Mesenchymal stem cell (in vitro differentiated cells and primary cell): ENCODE measurements at regions not wholly inside any gene's neighbourhood (a gene's known extent, or its start where the extent isn't known, plus 50 kb on each side); places are given as distances from the start of the nearest gene placed in this dataset.

Experiments used
- DNase-seq: peaks from one replicate; pipeline ENCODE4 v3.0.0-alpha.2; 2013
- H2AFZ ChIP-seq: one replicate; pipeline ENCODE4 v1.6.1; 2013; ENCODE audit warnings: low read depth, mild to moderate bottlenecking, control low read depth, inconsistent platforms, low read length, moderate library complexity
- H2AK5ac ChIP-seq: 2 replicates; pipeline ENCODE4 v1.6.1; 2013; ENCODE audit warnings: low read length, moderate library complexity, mild to moderate bottlenecking, inconsistent platforms; ENCODE audit not compliant: severe bottlenecking
- H2BK120ac ChIP-seq: one replicate; pipeline ENCODE4 v1.6.1; 2013; ENCODE audit warnings: low read depth, mild to moderate bottlenecking, inconsistent platforms, low read length, moderate library complexity
- H2BK12ac ChIP-seq, 2 experiments: one replicate each; pipeline ENCODE4 v1.6.1; 2013; ENCODE audit warnings: inconsistent platforms in 2 of 2, low read length in 2 of 2, mild to moderate bottlenecking in 2 of 2, moderate library complexity in 2 of 2, control low read depth in 1 of 2
- H2BK15ac ChIP-seq: one replicate; pipeline ENCODE4 v1.6.1; 2013; ENCODE audit warnings: mild to moderate bottlenecking, low read depth, inconsistent platforms; ENCODE audit not compliant: poor library complexity, severe bottlenecking
- H2BK5ac ChIP-seq: 2 replicates; pipeline ENCODE4 v1.6.1; 2013; ENCODE audit warnings: low read depth, mild to moderate bottlenecking, low read length, control low read depth, inconsistent platforms; ENCODE audit not compliant: poor library complexity, severe bottlenecking
- H3K14ac ChIP-seq, 2 experiments: one replicate each; pipeline ENCODE4 v1.6.1; 2013; ENCODE audit warnings: inconsistent platforms in 2 of 2, low read length in 2 of 2, control low read depth in 1 of 2, mild to moderate bottlenecking in 1 of 2, moderate library complexity in 1 of 2
- H3K18ac ChIP-seq, 2 experiments: one replicate each; pipeline ENCODE4 v1.6.1; 2013; ENCODE audit warnings: inconsistent platforms in 2 of 2, low read length in 2 of 2, control low read depth in 1 of 2, low read depth in 1 of 2, mild to moderate bottlenecking in 1 of 2
- H3K23ac ChIP-seq, 2 experiments: one replicate each; pipeline ENCODE4 v1.6.1; 2013; ENCODE audit warnings: inconsistent platforms in 2 of 2, low read length in 2 of 2, mild to moderate bottlenecking in 2 of 2, moderate library complexity in 2 of 2, control low read depth in 1 of 2
- H3K27ac ChIP-seq: 2 replicates; pipeline ENCODE4 v1.5.1; 2013; ENCODE audit warnings: mild to moderate bottlenecking, moderate library complexity, low read length, control low read depth, inconsistent platforms; ENCODE audit not compliant: poor library complexity, severe bottlenecking
- H3K27me3 ChIP-seq, 2 experiments: 2 replicates each; pipeline versions ENCODE4 v1.6.1 to v1.7.0; 2013; ENCODE audit warnings: low read length in 2 of 2, mild to moderate bottlenecking in 2 of 2, moderate library complexity in 2 of 2, control low read depth in 1 of 2, inconsistent platforms in 1 of 2; ENCODE audit not compliant: control insufficient read depth in 1 of 2, insufficient read depth in 1 of 2
- H3K36me3 ChIP-seq, 2 experiments: 2 replicates each; pipeline versions ENCODE4 v1.6.1 to v1.7.0; 2013; ENCODE audit warnings: low read length in 2 of 2, control low read depth in 1 of 2, inconsistent platforms in 1 of 2, low read depth in 1 of 2, mild to moderate bottlenecking in 1 of 2; ENCODE audit not compliant: insufficient read depth in 2 of 2, control insufficient read depth in 1 of 2
- H3K4ac ChIP-seq, 2 experiments: one replicate each; pipeline ENCODE4 v1.6.1; 2013; ENCODE audit warnings: inconsistent platforms in 2 of 2, low read length in 2 of 2, mild to moderate bottlenecking in 2 of 2, moderate library complexity in 2 of 2, control low read depth in 1 of 2, low read depth in 1 of 2
- H3K4me1 ChIP-seq: 2 replicates; pipeline ENCODE4 v1.6.1; 2013; ENCODE audit warnings: low read depth, low read length, control low read depth; ENCODE audit not compliant: control insufficient read depth, insufficient read depth
- H3K4me2 ChIP-seq: 2 replicates; pipeline ENCODE4 v1.6.1; 2013; ENCODE audit warnings: low read length, mild to moderate bottlenecking, inconsistent platforms; ENCODE audit not compliant: poor library complexity, severe bottlenecking
- H3K4me3 ChIP-seq, 2 experiments: 2 replicates each; pipeline versions ENCODE4 v1.5.1 to v1.7.0; 2013; ENCODE audit warnings: low read length in 2 of 2, mild to moderate bottlenecking in 2 of 2, control low read depth in 1 of 2, low read depth in 1 of 2; ENCODE audit not compliant: insufficient read depth in 1 of 2
- H3K79me1 ChIP-seq: replicated peaks from 2 replicates; pipeline ENCODE4 v1.6.1; 2013; ENCODE audit warnings: mild to moderate bottlenecking, control low read depth, low read length, inconsistent platforms; ENCODE audit not compliant: poor library complexity, severe bottlenecking
- H3K9ac ChIP-seq: 2 replicates; pipeline ENCODE4 v1.7.0; 2013; ENCODE audit warnings: mild to moderate bottlenecking, low read length, moderate library complexity
- H3K9me3 ChIP-seq: 2 replicates; pipeline ENCODE4 v1.7.0; 2013; ENCODE audit warnings: mild to moderate bottlenecking, low read length; ENCODE audit not compliant: control insufficient read depth
- H4K8ac ChIP-seq: one replicate; pipeline ENCODE4 v1.6.1; 2013; ENCODE audit warnings: inconsistent platforms, mild to moderate bottlenecking, low read length, moderate library complexity
- H4K91ac ChIP-seq: one replicate; pipeline ENCODE4 v1.6.1; 2013; ENCODE audit warnings: mild to moderate bottlenecking, low read length, inconsistent platforms
- WGBS: methylation state at CpG from one replicate; pipeline ENCODE4 v1.1.7; 2013; ENCODE audit warnings: mixed read lengths; 5-methylcytosine and 5-hydroxymethylcytosine counted together

DNA sequence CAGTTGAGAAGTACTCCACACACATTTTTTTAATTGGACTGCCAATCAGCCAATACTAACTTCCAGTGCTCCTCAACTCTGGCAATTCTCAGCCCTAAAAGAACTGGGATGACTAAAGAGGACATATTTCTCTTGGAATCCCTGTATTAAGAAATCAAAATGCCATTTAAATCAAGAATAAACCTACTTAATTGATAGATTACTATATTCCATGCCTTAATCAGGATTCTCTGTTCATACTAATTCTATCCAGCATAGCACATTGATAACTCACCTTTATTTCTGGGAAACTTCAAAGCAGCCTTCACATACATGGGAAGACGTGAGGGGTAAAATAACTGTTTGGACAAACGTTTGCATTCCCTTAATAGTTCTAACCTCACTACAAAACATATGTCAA lies 93.0 kb upstream of the DKK2 start:
- Histone ChIP-seq H3K27me3 (no peaks in the 10 kb centered on the region), H3K14ac (no peak overlapping the region), H2AK5ac (no peak overlapping the region), H2BK15ac (no peak overlapping the region), H2BK5ac (no peak overlapping the region), H2BK120ac (no peak overlapping the region), H2BK12ac (no peak overlapping the region), H3K9ac (no peak overlapping the region), H3K27ac (no peak overlapping the region), H3K79me1 (no peaks in the 10 kb centered on the region), H3K36me3 (no peaks in the 10 kb centered on the region), H3K4me3 (no peak overlapping the region), H3K4me2 (no peak overlapping the region), H3K4ac (no peak overlapping the region), H2AFZ (no peak overlapping the region), H3K4me1 (no peaks in the 10 kb centered on the region), H4K91ac (no peak overlapping the region), H4K8ac (no peak overlapping the region), H3K18ac (no peak overlapping the region), H3K9me3 (no peaks in the 10 kb centered on the region), H3K23ac (no peak overlapping the region)
- WGBS, result no CpG with 5 or more reads among the region's 2 CpGs
- DNase-seq, result no peak

DNA sequence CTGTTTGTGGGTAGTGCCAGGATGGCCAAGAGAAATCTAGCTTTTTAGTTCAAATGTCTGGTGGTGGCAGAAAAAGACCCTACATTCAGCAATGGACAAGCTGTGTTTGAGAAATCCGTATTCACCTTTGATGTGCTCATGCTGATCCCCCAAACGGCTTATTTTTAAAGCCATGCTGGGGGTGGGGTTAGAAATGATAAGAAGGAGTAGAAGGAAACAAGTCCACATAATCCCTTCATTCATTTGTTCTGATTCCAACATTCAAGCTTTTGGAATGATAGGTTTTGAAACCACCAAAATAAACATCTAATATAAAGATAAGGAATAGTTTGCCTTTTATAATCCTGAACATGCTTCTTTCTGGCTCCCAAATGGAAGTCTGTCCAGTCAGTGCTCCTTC lies 92.0 kb upstream of the DKK2 start:
- Histone ChIP-seq H2AK5ac (no peak overlapping the region), H2BK120ac (no peak overlapping the region), H3K4me3 (no peak overlapping the region), H3K4ac (no peak overlapping the region), H3K4me1 (no peaks in the 10 kb centered on the region), H3K23ac (no peak overlapping the region), H3K36me3 (no peaks in the 10 kb centered on the region), H3K9me3 (no peaks in the 10 kb centered on the region), H2BK5ac (no peak overlapping the region), H3K9ac (no peak overlapping the region), H3K4me2 (no peak overlapping the region), H2AFZ (no peak overlapping the region), H3K27ac (no peak overlapping the region), H2BK12ac (no peak overlapping the region), H2BK15ac (no peak overlapping the region), H3K79me1 (no peaks in the 10 kb centered on the region), H3K18ac (no peak overlapping the region), H3K14ac (no peak overlapping the region), H4K8ac (no peak overlapping the region), H3K27me3 (no peaks in the 10 kb centered on the region), H4K91ac (no peak overlapping the region)
- 83% methylated on average over 1 of the region's 2 CpGs for WGBS
- DNase-seq, result no peak

DNA sequence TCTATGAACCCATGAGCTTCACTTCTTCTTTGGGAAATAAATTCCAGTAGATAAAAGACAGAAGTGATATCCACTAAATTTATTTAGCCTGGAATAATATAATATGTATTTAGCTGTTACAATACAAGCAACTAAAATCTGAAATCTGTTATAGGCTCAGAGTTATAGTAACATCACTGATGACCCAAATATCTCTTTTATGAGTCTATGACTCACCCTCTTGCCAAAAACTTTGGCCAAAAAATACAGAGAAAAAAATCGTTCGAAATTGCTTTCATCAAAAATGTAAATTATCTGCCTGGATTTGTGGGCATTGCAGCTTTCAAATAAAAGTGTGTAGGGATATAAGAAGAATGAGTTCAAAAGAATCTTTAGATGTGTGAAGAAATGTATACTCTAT lies 89.4 kb upstream of the DKK2 start:
- Histone ChIP-seq H3K36me3 (no peaks in the 10 kb centered on the region), H2BK5ac (no peak overlapping the region), H3K79me1 (no peaks in the 10 kb centered on the region), H2AK5ac (no peak overlapping the region), H4K8ac (no peak overlapping the region), H2BK15ac (no peak overlapping the region), H3K4me3 (no peak overlapping the region), H3K23ac (no peak overlapping the region), H3K27ac (no peak overlapping the region), H4K91ac (no peak overlapping the region), H3K4me1 (peaks cover 2% of the 10 kb centered on the region), H2BK12ac (no peak overlapping the region), H2AFZ (no peak overlapping the region), H3K9ac (no peak overlapping the region), H3K27me3 (no peaks in the 10 kb centered on the region), H3K4me2 (no peak overlapping the region), H3K9me3 (no peaks in the 10 kb centered on the region), H3K4ac (no peak overlapping the region), H2BK120ac (no peak overlapping the region), H3K18ac (no peak overlapping the region), H3K14ac (no peak overlapping the region)
- no peak for DNase-seq
- WGBS, result 92% methylated on average over 2 of the region's 2 CpGs

DNA sequence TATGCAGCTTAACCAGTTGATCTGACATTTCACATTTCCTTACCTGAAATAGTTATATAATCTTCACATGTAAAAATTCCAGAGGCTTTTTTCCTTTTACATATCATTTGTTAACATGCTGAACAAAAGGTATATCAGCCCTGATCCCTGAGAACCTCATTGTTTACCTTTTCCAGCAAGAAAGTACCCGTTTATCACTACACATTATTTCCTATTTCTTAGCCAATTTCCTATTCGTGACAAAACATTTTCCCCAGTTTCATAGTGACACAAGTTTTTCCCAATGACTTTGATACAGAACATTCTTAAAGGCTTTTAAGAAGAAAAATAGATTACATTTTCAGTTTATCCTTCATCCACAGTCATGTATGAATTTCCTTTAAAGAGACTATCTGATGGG lies 86.6 kb upstream of the DKK2 start:
- Histone ChIP-seq H3K18ac (no peak overlapping the region), H3K4ac (no peak overlapping the region), H2BK12ac (no peak overlapping the region), H3K36me3 (no peaks in the 10 kb centered on the region), H3K27ac (no peak overlapping the region), H4K91ac (no peak overlapping the region), H4K8ac (no peak overlapping the region), H2BK5ac (no peak overlapping the region), H2BK15ac (no peak overlapping the region), H3K4me3 (no peak overlapping the region), H3K14ac (no peak overlapping the region), H3K9me3 (no peaks in the 10 kb centered on the region), H3K79me1 (no peaks in the 10 kb centered on the region), H2BK120ac (no peak overlapping the region), H2AK5ac (no peak overlapping the region), H3K9ac (no peak overlapping the region), H3K4me2 (no peak overlapping the region), H3K27me3 (no peaks in the 10 kb centered on the region), H2AFZ (no peak overlapping the region), H3K23ac (no peak overlapping the region), H3K4me1 (peaks cover 2% of the 10 kb centered on the region)
- 67% methylated on average over 1 of the region's 2 CpGs for WGBS
- no peak for DNase-seq
